ENCODE measurements at regions not wholly inside any gene's neighbourhood (a gene's known extent, or its start where the extent isn't known, plus 50 kb on each side); places are given as distances from the start of the nearest gene placed in this dataset.
A peak's percentile ranks its signal among the peaks of the same experiment; 100 is the strongest.

DNA sequence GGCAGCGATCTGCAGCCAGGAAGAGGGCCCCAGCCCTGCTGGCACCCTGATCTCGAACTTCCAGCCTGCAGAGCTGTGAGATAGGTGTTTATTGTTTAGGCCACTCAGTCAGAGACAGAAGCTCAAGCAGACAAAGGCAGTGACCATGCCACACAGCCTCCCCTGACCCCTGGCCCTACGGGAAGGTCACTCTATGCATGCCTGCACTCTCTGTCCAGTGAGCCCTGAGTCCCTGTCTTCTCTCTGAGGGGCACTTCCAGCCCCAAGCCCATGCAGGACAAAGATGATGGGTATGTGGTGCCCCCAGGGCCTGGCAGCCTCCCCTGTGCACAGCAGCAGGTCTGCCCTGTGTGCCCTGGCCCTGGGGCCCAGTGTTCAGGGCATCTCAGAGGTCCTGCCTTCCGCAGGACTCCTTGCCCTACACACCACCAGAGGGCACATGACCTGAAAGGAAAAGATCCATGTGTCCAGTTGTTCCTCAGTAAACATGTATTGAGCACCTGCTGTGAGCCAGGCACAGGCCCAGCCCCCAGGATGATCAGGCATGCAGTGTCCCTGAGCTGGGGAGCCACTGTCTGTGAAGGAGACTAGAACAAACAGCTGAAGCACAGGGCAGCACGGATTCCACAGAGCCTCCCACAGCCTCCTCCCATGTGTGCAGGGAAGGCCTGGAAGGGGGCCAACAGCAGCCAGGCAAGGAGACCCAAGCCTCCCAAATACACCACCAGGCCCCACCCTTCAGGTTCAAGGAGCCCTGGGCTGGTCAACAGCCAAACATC is 109.3 kb downstream of the ATPSCKMT start:
- ChIA-PET CTCF (no interaction called here), POLR2A (no interaction called here)
- TF ChIP-seq, protein P1, sequence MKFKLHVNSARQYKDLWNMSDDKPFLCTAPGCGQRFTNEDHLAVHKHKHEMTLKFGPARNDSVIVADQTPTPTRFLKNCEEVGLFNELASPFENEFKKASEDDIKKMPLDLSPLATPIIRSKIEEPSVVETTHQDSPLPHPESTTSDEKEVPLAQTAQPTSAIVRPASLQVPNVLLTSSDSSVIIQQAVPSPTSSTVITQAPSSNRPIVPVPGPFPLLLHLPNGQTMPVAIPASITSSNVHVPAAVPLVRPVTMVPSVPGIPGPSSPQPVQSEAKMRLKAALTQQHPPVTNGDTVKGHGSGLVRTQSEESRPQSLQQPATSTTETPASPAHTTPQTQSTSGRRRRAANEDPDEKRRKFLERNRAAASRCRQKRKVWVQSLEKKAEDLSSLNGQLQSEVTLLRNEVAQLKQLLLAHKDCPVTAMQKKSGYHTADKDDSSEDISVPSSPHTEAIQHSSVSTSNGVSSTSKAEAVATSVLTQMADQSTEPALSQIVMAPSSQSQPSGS (tag by site-specific recombination; IDR thresholded peaks at IDR 0.05; ENCODE audit: low read depth) = no peak
- TF ChIP-seq ZNF140 (tag by site-specific recombination; IDR thresholded peaks at IDR 0.05) (no peak), ZIC2 (tag by site-specific recombination; IDR thresholded peaks at IDR 0.05) (peak; percentile 42), ZNF785 (tag by site-specific recombination; IDR thresholded peaks at IDR 0.05) (no peak)
- TF ChIP-seq, protein P2, sequence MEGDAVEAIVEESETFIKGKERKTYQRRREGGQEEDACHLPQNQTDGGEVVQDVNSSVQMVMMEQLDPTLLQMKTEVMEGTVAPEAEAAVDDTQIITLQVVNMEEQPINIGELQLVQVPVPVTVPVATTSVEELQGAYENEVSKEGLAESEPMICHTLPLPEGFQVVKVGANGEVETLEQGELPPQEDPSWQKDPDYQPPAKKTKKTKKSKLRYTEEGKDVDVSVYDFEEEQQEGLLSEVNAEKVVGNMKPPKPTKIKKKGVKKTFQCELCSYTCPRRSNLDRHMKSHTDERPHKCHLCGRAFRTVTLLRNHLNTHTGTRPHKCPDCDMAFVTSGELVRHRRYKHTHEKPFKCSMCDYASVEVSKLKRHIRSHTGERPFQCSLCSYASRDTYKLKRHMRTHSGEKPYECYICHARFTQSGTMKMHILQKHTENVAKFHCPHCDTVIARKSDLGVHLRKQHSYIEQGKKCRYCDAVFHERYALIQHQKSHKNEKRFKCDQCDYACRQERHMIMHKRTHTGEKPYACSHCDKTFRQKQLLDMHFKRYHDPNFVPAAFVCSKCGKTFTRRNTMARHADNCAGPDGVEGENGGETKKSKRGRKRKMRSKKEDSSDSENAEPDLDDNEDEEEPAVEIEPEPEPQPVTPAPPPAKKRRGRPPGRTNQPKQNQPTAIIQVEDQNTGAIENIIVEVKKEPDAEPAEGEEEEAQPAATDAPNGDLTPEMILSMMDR (tag by site-specific recombination; IDR thresholded peaks at IDR 0.05) = peak; percentile 50
- no peak overlapping the region for H3K27ac ChIP-seq (ENCODE audit: extremely low read depth, low read depth, low read length)
- no peaks in the 10 kb centered on the region for H3K36me3 ChIP-seq (ENCODE audit: control insufficient read depth in 2 of 2, insufficient read depth in 1 of 2, low read length in 2 of 2)
- no peaks in the 10 kb centered on the region for H3K4me1 ChIP-seq (ENCODE audit: control insufficient read depth, insufficient read depth, low read length)
- no peak overlapping the region for H3K4me3 ChIP-seq (ENCODE audit: low read depth, low read length)
- no peaks in the 10 kb centered on the region; the same call in 1 of the 2 replicates for H3K9me3 ChIP-seq (ENCODE audit: control insufficient read depth, insufficient read depth, low read depth, low read length)

DNA sequence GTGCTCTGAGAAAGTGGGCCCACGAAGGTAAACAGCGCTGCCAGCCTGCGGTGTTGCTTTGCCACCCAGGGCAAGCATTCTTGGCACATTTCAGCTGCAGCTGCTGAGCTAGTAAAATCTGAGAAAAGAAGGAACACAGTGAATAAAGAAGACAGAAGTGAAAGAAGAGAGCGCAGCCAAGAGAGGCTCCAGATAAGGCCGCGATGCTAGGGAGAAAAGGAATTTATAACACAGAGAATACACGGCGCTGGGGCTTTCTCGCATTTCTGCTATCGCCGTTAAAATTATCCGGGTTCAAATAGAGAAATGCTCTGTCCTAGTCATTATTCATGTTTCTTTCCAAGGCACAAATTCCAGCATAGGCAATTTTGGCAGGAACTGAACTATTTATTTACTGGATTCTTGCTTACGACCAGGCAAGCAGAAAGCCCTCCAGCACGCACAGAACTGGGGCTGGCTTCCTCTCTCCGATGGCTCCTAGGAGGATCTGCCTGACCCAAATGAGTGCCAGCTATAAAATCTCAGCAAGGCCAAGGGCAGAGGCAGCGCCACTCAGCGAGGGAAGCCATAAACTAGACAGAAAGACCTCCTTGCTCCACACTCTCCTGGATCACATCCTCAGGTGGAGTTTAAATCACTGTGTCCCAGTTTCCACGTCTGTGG is 111.2 kb downstream of the ATPSCKMT start:
- ChIA-PET POLR2A (no interaction called here), CTCF (interaction anchor here (0.6 to 0.7 kb wide), 3 partner anchors 56 to 1230 kb away, joined by 3 to 4 read pairs (median 4); no protein-coding TSS in a partner anchor)
- no peak overlapping the region for H3K27ac ChIP-seq (ENCODE audit: extremely low read depth, low read depth, low read length)
- H3K4me1 ChIP-seq (ENCODE audit: control insufficient read depth, insufficient read depth, low read length) = no peaks in the 10 kb centered on the region
- no peak for TF ChIP-seq TCF7L2 (IDR thresholded peaks at IDR 0.05; ENCODE audit: borderline replicate concordance, low read depth, low read length)
- TF ChIP-seq, protein P3, sequence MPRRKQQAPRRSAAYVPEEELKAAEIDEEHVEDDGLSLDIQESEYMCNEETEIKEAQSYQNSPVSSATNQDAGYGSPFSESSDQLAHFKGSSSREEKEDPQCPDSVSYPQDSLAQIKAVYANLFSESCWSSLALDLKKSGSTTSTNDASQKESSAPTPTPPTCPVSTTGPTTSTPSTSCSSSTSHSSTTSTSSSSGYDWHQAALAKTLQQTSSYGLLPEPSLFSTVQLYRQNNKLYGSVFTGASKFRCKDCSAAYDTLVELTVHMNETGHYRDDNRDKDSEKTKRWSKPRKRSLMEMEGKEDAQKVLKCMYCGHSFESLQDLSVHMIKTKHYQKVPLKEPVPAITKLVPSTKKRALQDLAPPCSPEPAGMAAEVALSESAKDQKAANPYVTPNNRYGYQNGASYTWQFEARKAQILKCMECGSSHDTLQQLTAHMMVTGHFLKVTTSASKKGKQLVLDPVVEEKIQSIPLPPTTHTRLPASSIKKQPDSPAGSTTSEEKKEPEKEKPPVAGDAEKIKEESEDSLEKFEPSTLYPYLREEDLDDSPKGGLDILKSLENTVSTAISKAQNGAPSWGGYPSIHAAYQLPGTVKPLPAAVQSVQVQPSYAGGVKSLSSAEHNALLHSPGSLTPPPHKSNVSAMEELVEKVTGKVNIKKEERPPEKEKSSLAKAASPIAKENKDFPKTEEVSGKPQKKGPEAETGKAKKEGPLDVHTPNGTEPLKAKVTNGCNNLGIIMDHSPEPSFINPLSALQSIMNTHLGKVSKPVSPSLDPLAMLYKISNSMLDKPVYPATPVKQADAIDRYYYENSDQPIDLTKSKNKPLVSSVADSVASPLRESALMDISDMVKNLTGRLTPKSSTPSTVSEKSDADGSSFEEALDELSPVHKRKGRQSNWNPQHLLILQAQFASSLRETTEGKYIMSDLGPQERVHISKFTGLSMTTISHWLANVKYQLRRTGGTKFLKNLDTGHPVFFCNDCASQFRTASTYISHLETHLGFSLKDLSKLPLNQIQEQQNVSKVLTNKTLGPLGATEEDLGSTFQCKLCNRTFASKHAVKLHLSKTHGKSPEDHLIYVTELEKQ (tag by site-specific recombination; IDR thresholded peaks at IDR 0.05; ENCODE audit: borderline replicate concordance) = no peak
- TF ChIP-seq ZNF677 (tag by site-specific recombination; IDR thresholded peaks at IDR 0.05) = no peak
- TF ChIP-seq ZNF623 (tag by site-specific recombination; IDR thresholded peaks at IDR 0.05) = no peak
- TF ChIP-seq, protein P4, sequence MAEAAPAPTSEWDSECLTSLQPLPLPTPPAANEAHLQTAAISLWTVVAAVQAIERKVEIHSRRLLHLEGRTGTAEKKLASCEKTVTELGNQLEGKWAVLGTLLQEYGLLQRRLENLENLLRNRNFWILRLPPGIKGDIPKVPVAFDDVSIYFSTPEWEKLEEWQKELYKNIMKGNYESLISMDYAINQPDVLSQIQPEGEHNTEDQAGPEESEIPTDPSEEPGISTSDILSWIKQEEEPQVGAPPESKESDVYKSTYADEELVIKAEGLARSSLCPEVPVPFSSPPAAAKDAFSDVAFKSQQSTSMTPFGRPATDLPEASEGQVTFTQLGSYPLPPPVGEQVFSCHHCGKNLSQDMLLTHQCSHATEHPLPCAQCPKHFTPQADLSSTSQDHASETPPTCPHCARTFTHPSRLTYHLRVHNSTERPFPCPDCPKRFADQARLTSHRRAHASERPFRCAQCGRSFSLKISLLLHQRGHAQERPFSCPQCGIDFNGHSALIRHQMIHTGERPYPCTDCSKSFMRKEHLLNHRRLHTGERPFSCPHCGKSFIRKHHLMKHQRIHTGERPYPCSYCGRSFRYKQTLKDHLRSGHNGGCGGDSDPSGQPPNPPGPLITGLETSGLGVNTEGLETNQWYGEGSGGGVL (tag by site-specific recombination; IDR thresholded peaks at IDR 0.05) = no peak
- TF ChIP-seq, protein P5, sequence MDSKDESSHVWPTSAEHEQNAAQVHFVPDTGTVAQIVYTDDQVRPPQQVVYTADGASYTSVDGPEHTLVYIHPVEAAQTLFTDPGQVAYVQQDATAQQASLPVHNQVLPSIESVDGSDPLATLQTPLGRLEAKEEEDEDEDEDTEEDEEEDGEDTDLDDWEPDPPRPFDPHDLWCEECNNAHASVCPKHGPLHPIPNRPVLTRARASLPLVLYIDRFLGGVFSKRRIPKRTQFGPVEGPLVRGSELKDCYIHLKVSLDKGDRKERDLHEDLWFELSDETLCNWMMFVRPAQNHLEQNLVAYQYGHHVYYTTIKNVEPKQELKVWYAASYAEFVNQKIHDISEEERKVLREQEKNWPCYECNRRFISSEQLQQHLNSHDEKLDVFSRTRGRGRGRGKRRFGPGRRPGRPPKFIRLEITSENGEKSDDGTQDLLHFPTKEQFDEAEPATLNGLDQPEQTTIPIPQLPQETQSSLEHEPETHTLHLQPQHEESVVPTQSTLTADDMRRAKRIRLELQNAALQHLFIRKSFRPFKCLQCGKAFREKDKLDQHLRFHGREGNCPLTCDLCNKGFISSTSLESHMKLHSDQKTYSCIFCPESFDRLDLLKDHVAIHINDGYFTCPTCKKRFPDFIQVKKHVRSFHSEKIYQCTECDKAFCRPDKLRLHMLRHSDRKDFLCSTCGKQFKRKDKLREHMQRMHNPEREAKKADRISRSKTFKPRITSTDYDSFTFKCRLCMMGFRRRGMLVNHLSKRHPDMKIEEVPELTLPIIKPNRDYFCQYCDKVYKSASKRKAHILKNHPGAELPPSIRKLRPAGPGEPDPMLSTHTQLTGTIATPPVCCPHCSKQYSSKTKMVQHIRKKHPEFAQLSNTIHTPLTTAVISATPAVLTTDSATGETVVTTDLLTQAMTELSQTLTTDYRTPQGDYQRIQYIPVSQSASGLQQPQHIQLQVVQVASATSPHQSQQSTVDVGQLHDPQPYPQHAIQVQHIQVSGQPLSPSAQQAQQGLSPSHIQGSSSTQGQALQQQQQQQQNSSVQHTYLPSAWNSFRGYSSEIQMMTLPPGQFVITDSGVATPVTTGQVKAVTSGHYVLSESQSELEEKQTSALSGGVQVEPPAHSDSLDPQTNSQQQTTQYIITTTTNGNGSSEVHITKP (tag by site-specific recombination; IDR thresholded peaks at IDR 0.05) = no peak
- no peak for TF ChIP-seq ZEB2 (tag by site-specific recombination; IDR thresholded peaks at IDR 0.05)
- TF ChIP-seq ZNF701 (tag by site-specific recombination; IDR thresholded peaks at IDR 0.05) = no peak
- no peaks in the 10 kb centered on the region for H3K9me3 ChIP-seq (ENCODE audit: control insufficient read depth, insufficient read depth, low read depth, low read length)
- no peak overlapping the region for H3K4me3 ChIP-seq (ENCODE audit: low read depth, low read length)
- H3K36me3 ChIP-seq (ENCODE audit: control insufficient read depth in 2 of 2, insufficient read depth in 1 of 2, low read length in 2 of 2) = no peaks in the 10 kb centered on the region

Measured in HEK293 (cell line).